SU-DHL-6 (cell line): ENCODE measurements at regions not wholly inside any gene's neighbourhood (a gene's known extent, or its start where the extent isn't known, plus 50 kb on each side); places are given as distances from the start of the nearest gene placed in this dataset.
"Not testable (repeated sequence)": the region's sequence is repeated elsewhere in the genome, so short reads cannot be mapped to it uniquely, and the experiment has no call there.

Source experiments
- H2AFZ ChIP-seq: fragments of 200-600 bp; sonication (generic); 2 replicates; pipeline ENCODE4 v1.6.1; 2014; ENCODE audit warnings: low read depth, mild to moderate bottlenecking, moderate library complexity, mixed read lengths, antibody characterized with exemption, low read length; ENCODE audit not compliant: severe bottlenecking
- H3F3A ChIP-seq: fragments of 200-600 bp; shearing (Covaris generic); 2 replicates; pipeline ENCODE4 v1.6.0; 2016; ENCODE audit warnings: antibody characterized with exemption, mild to moderate bottlenecking; ENCODE audit not compliant: insufficient read depth
- H3K27ac ChIP-seq: fragments of 200-600 bp; sonication (generic); 2 replicates; pipeline ENCODE4 v1.5.1; 2016; ENCODE audit warnings: low read depth, mild to moderate bottlenecking, low read length, moderate library complexity, mixed read lengths
- H3K27me3 ChIP-seq: fragments of 200-600 bp; sonication (generic), shearing (Covaris generic); 2 replicates; pipeline ENCODE4 v1.6.0; 2014; ENCODE audit warnings: mild to moderate bottlenecking, low read length
- H3K36me3 ChIP-seq: fragments of 200-600 bp; sonication (generic); 2 replicates; pipeline ENCODE4 v1.6.1; 2014; ENCODE audit warnings: mild to moderate bottlenecking, low read length, mixed read lengths
- H3K4me2 ChIP-seq: fragments of 300-600, 200-600 bp; shearing (Covaris generic), sonication (generic); 2 replicates; pipeline ENCODE4 v1.6.0; 2014; ENCODE audit warnings: low read length, low read depth, mild to moderate bottlenecking; ENCODE audit not compliant: poor library complexity, severe bottlenecking
- H3K4me3 ChIP-seq: fragments of 200-600 bp; sonication (generic); 2 replicates; pipeline ENCODE4 v1.5.1; 2014; ENCODE audit warnings: antibody characterized with exemption, low read length, mild to moderate bottlenecking, mixed read lengths; ENCODE audit not compliant: insufficient read depth, poor library complexity, severe bottlenecking
- H3K79me2 ChIP-seq: fragments of 200-600 bp; sonication (generic); 2 replicates; pipeline ENCODE4 v1.6.1; 2014; ENCODE audit warnings: mild to moderate bottlenecking, low read length, moderate library complexity; ENCODE audit not compliant: insufficient read depth
- H3K9ac ChIP-seq: fragments of 200-600 bp; sonication (generic); 2 replicates; pipeline ENCODE4 v1.7.0; 2014; ENCODE audit warnings: mild to moderate bottlenecking, low read length
- H3K9me2 ChIP-seq: fragments of 200-600 bp; sonication (generic); replicated peaks from 2 replicates; pipeline ENCODE4 v1.6.1; 2014; ENCODE audit warnings: low read length; ENCODE audit not compliant: insufficient read depth
- H3K9me3 ChIP-seq: fragments of 200-600 bp; sonication (generic); 2 replicates; pipeline ENCODE4 v1.6.1; 2014; ENCODE audit warnings: low read length, mixed read lengths; ENCODE audit not compliant: insufficient read depth
- H4K20me1 ChIP-seq: fragments of 200-600 bp; sonication (generic); 2 replicates; pipeline ENCODE4 v1.6.1; 2014; ENCODE audit warnings: low read depth, mild to moderate bottlenecking, antibody characterized with exemption, low read length, moderate library complexity, mixed read lengths
- CTCF ChIP-seq: fragments of 200-600 bp; sonication (generic); IDR thresholded peaks from one replicate; pipeline ENCODE4 v1.5.1; 2017; ENCODE audit warnings: antibody characterized with exemption, mild to moderate bottlenecking, low read length, moderate library complexity; ENCODE audit not compliant: insufficient read depth, poor library complexity, severe bottlenecking
- EZH2phosphoT487 ChIP-seq: fragments of 200-600 bp; sonication (generic), shearing (Covaris generic); conservative IDR thresholded peaks from 2 replicates; pipeline ENCODE4 v1.6.1; 2018; ENCODE audit warnings: mild to moderate bottlenecking, antibody characterized with exemption, low read length, moderate library complexity, mixed read lengths

GRCh38 chr17:26774291-26775218, 519.4 kb upstream of the WSB1 start:
- H3K27ac ChIP-seq, result no peak overlapping the region
- no peaks in the 10 kb centered on the region for H3K36me3 ChIP-seq
- TF ChIP-seq CTCF, result no peak
- no peak for TF ChIP-seq EZH2phosphoT487
- no peaks in the 10 kb centered on the region for H3K9me3 ChIP-seq
- no peak overlapping the region for H3K4me3 ChIP-seq
- H4K20me1 ChIP-seq, result no peaks in the 10 kb centered on the region
- no peaks in the 10 kb centered on the region for H3F3A ChIP-seq
- no peak overlapping the region for H3K9ac ChIP-seq
- H2AFZ ChIP-seq, result no peak overlapping the region
- H3K79me2 ChIP-seq, result no peaks in the 10 kb centered on the region
- H3K9me2 ChIP-seq, result no peaks in the 10 kb centered on the region
- no peak overlapping the region for H3K4me2 ChIP-seq
- H3K27me3 ChIP-seq, result no peaks in the 10 kb centered on the region

GRCh38 chr17:26775219-26775822, 518.6 kb upstream of the WSB1 start:
- Histone ChIP-seq H3K9ac (no peak overlapping the region), H3K79me2 (no peaks in the 10 kb centered on the region), H3K9me3 (no peaks in the 10 kb centered on the region)

GRCh38 chr17:26780187-26780814, 513.6 kb upstream of the WSB1 start:
- H2AFZ ChIP-seq, H4K20me1 ChIP-seq, H3F3A ChIP-seq, H3K9me2 ChIP-seq, H3K36me3 ChIP-seq, H3K27ac ChIP-seq, H3K4me2 ChIP-seq, H3K9ac ChIP-seq, H3K4me3 ChIP-seq, H3K79me2 ChIP-seq, H3K27me3 ChIP-seq: not testable (repeated sequence)
- peaks cover 26% of the 10 kb centered on the region; the same call in 1 of the 2 replicates for H3K9me3 ChIP-seq

More at GRCh38 chr17:26775219-26775822, 518.6 kb upstream of the WSB1 start:
- H3K4me2 ChIP-seq, result no peak overlapping the region
- no peak overlapping the region for H3K27ac ChIP-seq
- H3K27me3 ChIP-seq, result no peaks in the 10 kb centered on the region
- H3K9me2 ChIP-seq, result no peaks in the 10 kb centered on the region
- H3F3A ChIP-seq, result no peaks in the 10 kb centered on the region
- H2AFZ ChIP-seq, result no peak overlapping the region
- H3K36me3 ChIP-seq, result no peaks in the 10 kb centered on the region
- H3K4me3 ChIP-seq, result no peak overlapping the region
- no peak for TF ChIP-seq CTCF
- TF ChIP-seq EZH2phosphoT487, result no peak
- H4K20me1 ChIP-seq, result no peaks in the 10 kb centered on the region
